HepG2 (cell line): ENCODE measurements at regions not wholly inside any gene's neighbourhood (a gene's known extent, or its start where the extent isn't known, plus 50 kb on each side); places are given as distances from the start of the nearest gene placed in this dataset.

Source experiments
- AGO2 ChIP-seq: fragments of 200-400 bp; formaldehyde crosslinking; optimal IDR thresholded peaks from 2 replicates; pipeline ENCODE3; 2017; ENCODE audit warnings: mild to moderate bottlenecking, low read depth, low read length, moderate library complexity
- ELF1 ChIP-seq: sonication (generic); formaldehyde crosslinking; IDR thresholded peaks from 2 replicates; pipeline ENCODE4 v1.4.0; 2020; ENCODE audit warnings: missing genetic modification reagents
- FOXP4 ChIP-seq: sonication (generic); formaldehyde crosslinking; IDR thresholded peaks from 2 replicates; pipeline ENCODE4 v1.4.0; 2020; ENCODE audit warnings: missing genetic modification reagents
- NONO ChIP-seq, 2 experiments: fragments of 450-650 bp in 1 of 2; sonication (generic) in 1 of 2; formaldehyde crosslinking in 1 of 2; IDR thresholded peaks in 1 of 2; conservative IDR thresholded peaks in 1 of 2; 2 replicates each; pipeline versions ENCODE4 v1.6.1 to v1.8.0; 2017 to 2022; ENCODE audit warnings: mild to moderate bottlenecking in 1 of 2, missing genetic modification reagents in 1 of 2, moderate library complexity in 1 of 2
- RXRA ChIP-seq: sonication (generic); formaldehyde crosslinking; IDR thresholded peaks from 2 replicates; pipeline ENCODE4 v1.5.1; 2020; ENCODE audit warnings: missing genetic modification reagents
- SNAPC5 ChIP-seq: sonication (generic); formaldehyde crosslinking; IDR thresholded peaks from 2 replicates; pipeline ENCODE4 v1.8.1; 2023; ENCODE audit warnings: mild to moderate bottlenecking, missing genetic modification reagents, borderline replicate concordance
- ZFP41 ChIP-seq: sonication (generic); formaldehyde crosslinking; IDR thresholded peaks from 2 replicates; pipeline ENCODE4 v1.4.0; 2020; ENCODE audit warnings: mild to moderate bottlenecking, missing genetic modification reagents, borderline replicate concordance
- ZFX ChIP-seq: sonication (generic); formaldehyde crosslinking; IDR thresholded peaks from 2 replicates; pipeline ENCODE4 v1.4.0; 2020; ENCODE audit warnings: mild to moderate bottlenecking, low read depth, missing genetic modification reagents, moderate library complexity
- ZNF180 ChIP-seq: sonication (generic); formaldehyde crosslinking; IDR thresholded peaks from 2 replicates; pipeline ENCODE4 v1.4.0; 2020; ENCODE audit warnings: low read depth, missing genetic modification reagents, borderline replicate concordance
- ZNF703 ChIP-seq: sonication (generic); formaldehyde crosslinking; IDR thresholded peaks from 2 replicates; pipeline ENCODE4 v1.5.1; 2020; ENCODE audit warnings: missing genetic modification reagents, mild to moderate bottlenecking, moderate library complexity, borderline replicate concordance
- ZNF816 ChIP-seq: sonication (generic); formaldehyde crosslinking; IDR thresholded peaks from 2 replicates; pipeline ENCODE4 v1.8.0; 2022; ENCODE audit warnings: missing genetic modification reagents, mild to moderate bottlenecking, borderline replicate concordance
- TF ChIP-seq, protein P1 (sequence below), 2 experiments: sonication (generic) in 1 of 2; formaldehyde crosslinking in 1 of 2; IDR thresholded peaks; 2 replicates each; pipeline versions ENCODE4 v1.4.0 to v1.6.1; 2016 to 2020; ENCODE audit warnings: borderline replicate concordance in 1 of 2, low read depth in 1 of 2, mild to moderate bottlenecking in 1 of 2, missing genetic modification reagents in 1 of 2
- TF ChIP-seq, protein P2 (sequence below): IDR thresholded peaks from 2 replicates; pipeline ENCODE4 v1.6.1; 2016; ENCODE audit warnings: control low read depth

- TF ChIP-seq, protein P1, sequence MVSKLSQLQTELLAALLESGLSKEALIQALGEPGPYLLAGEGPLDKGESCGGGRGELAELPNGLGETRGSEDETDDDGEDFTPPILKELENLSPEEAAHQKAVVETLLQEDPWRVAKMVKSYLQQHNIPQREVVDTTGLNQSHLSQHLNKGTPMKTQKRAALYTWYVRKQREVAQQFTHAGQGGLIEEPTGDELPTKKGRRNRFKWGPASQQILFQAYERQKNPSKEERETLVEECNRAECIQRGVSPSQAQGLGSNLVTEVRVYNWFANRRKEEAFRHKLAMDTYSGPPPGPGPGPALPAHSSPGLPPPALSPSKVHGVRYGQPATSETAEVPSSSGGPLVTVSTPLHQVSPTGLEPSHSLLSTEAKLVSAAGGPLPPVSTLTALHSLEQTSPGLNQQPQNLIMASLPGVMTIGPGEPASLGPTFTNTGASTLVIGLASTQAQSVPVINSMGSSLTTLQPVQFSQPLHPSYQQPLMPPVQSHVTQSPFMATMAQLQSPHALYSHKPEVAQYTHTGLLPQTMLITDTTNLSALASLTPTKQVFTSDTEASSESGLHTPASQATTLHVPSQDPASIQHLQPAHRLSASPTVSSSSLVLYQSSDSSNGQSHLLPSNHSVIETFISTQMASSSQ (IDR thresholded peaks at IDR 0.05; ENCODE audit: low read depth) = no peak
- TF ChIP-seq, protein P1 (CRISPR knock-in tag; IDR thresholded peaks at IDR 0.05; ENCODE audit: borderline replicate concordance) = no peak
- TF ChIP-seq ZFP41 (CRISPR knock-in tag) (no peak), FOXP4 (CRISPR knock-in tag) (no peak), AGO2 (no peak), ELF1 (CRISPR knock-in tag) (no peak), ZFX (CRISPR knock-in tag) (no peak), RXRA (CRISPR knock-in tag) (no peak), ZNF180 (CRISPR knock-in tag) (no peak), ZNF816 (CRISPR knock-in tag) (no peak), ZNF703 (CRISPR knock-in tag) (no peak), SNAPC5 (CRISPR knock-in tag) (no peak), NONO (IDR thresholded peaks at IDR 0.05) (no peak), NONO (CRISPR knock-in tag; conservative IDR thresholded peaks at IDR 0.05) (no peak)
- TF ChIP-seq, protein P2, sequence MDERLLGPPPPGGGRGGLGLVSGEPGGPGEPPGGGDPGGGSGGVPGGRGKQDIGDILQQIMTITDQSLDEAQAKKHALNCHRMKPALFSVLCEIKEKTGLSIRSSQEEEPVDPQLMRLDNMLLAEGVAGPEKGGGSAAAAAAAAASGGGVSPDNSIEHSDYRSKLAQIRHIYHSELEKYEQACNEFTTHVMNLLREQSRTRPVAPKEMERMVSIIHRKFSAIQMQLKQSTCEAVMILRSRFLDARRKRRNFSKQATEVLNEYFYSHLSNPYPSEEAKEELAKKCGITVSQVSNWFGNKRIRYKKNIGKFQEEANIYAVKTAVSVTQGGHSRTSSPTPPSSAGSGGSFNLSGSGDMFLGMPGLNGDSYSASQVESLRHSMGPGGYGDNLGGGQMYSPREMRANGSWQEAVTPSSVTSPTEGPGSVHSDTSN (CRISPR knock-in tag) = no peak
Measured at GRCh38 chr22:42188808-42189447, 58.3 kb upstream of the CYP2D6 start (continued).
